GM18951 (cell line): ENCODE measurements at regions not wholly inside any gene's neighbourhood (a gene's known extent, or its start where the extent isn't known, plus 50 kb on each side); places are given as distances from the start of the nearest gene placed in this dataset.

Experiments used
- POLR2A ChIP-seq: IDR thresholded peaks from 4 replicates; pipeline ENCODE4 v1.6.1; 2011; ENCODE audit warnings: mild to moderate bottlenecking; ENCODE audit not compliant: insufficient read length, insufficient read depth; ENCODE audit errors: extremely low read depth
- in situ Hi-C: fragments of 300-500 bp; cut with MboI; formaldehyde crosslinking; loops from one replicate; pipeline ENCODE4 v1.12.0; 2022; ENCODE audit warnings: low sequenced_read_pairs, mixed read lengths, inconsistent platforms; ENCODE audit not compliant: unreplicated experiment

- no peak for TF ChIP-seq POLR2A
- in situ Hi-C loops: no loop called here
These were observed 244.1 kb upstream of the TNP1 start for GRCh38 chr2:217103752-217104545.

GRCh38 chr2:217102956-217103355 lies 243.1 kb upstream of the TNP1 start:
- no peak for TF ChIP-seq POLR2A
- in situ Hi-C loops: no loop called here

GRCh38 chr2:217101972-217102371 lies 242.1 kb upstream of the TNP1 start:
- TF ChIP-seq POLR2A: no peak
- in situ Hi-C loops: no loop called here

GRCh38 chr2:217099561-217099960 lies 239.7 kb upstream of the TNP1 start:
- in situ Hi-C loops: no loop called here
- no peak for TF ChIP-seq POLR2A

- no peak for TF ChIP-seq POLR2A
- in situ Hi-C loops: no loop called here
These were observed 238.6 kb upstream of the TNP1 start for GRCh38 chr2:217098435-217098834.

GRCh38 chr2:217097346-217097745 lies 237.5 kb upstream of the TNP1 start:
- TF ChIP-seq POLR2A: no peak
- in situ Hi-C loops: no loop called here

GRCh38 chr2:217096474-217097225 lies 236.8 kb upstream of the TNP1 start:
- no peak for TF ChIP-seq POLR2A
- in situ Hi-C loops: no loop called here

GRCh38 chr2:217095511-217096205 lies 235.8 kb upstream of the TNP1 start:
- TF ChIP-seq POLR2A: no peak
- in situ Hi-C loops: no loop called here

GRCh38 chr2:217092710-217093379 lies 233.0 kb upstream of the TNP1 start:
- TF ChIP-seq POLR2A: no peak
- in situ Hi-C loops: no loop called here

GRCh38 chr2:217091531-217091930 lies 231.7 kb upstream of the TNP1 start:
- in situ Hi-C loops: no loop called here
- TF ChIP-seq POLR2A: no peak

- in situ Hi-C loops: no loop called here
- TF ChIP-seq POLR2A: no peak
These were observed 231.0 kb upstream of the TNP1 start for GRCh38 chr2:217090884-217091283.

GRCh38 chr2:217090024-217090473 lies 230.2 kb upstream of the TNP1 start:
- in situ Hi-C loops: no loop called here
- no peak for TF ChIP-seq POLR2A

GRCh38 chr2:217086718-217087117 lies 226.9 kb upstream of the TNP1 start:
- in situ Hi-C loops: no loop called here
- TF ChIP-seq POLR2A: no peak

- no peak for TF ChIP-seq POLR2A
- in situ Hi-C loops: no loop called here
These were observed 226.2 kb upstream of the TNP1 start for GRCh38 chr2:217086038-217086522.
